NCI-H2196 (cell line): ENCODE measurements at regions not wholly inside any gene's neighbourhood (a gene's known extent, or its start where the extent isn't known, plus 50 kb on each side); places are given as distances from the start of the nearest gene placed in this dataset.

Source experiments
- DNase-seq: peaks from one replicate; lab custom pipeline; 2025; ENCODE audit not compliant: unreplicated experiment; lab: John Stamatoyannopoulos, UW

DNA sequence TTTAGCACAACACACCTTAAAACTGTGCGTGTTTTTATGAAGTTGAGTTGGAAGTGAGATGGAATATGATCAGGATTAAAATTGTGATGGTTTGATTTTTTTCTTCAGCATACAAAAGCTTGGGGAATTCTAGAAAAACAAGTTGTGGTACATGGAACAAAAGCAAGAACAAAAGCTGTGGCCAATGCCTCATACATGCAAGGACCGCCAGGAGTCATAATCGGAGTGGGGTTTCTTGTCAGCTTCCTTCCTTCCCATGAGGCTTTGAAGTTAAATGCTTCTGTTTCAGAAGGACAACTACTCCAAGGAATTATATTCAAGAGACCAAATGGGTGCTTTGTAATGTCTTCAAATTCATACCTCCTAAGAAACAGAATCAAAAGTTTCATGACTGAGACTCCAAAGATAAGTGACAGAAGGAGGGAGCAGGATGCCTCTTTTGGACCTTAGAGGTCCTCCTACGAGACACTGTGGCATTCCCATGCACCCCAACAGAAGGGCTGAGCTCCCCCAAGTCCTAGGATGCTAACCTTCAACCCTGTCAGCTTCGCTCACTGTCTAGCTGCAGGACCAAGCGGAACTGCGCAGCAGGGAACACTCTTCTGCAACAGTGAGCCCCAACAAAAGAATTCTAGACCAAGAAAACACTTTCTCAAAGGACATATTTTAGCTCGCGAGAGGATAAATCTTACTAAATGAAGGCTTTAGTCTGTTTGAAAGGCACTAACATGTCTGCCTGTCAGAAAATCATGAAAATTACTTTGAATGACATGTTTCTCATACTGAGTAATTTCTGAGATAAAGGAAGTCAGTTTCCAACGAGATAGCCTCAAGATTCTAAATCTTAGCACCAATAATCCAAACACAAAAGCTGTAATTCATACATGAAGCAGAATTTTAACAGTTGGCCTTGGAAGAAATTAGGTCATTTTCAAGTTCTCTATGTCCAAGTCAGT is 108.5 kb upstream of the NHSL1 start:
- no peak for DNase-seq

DNA sequence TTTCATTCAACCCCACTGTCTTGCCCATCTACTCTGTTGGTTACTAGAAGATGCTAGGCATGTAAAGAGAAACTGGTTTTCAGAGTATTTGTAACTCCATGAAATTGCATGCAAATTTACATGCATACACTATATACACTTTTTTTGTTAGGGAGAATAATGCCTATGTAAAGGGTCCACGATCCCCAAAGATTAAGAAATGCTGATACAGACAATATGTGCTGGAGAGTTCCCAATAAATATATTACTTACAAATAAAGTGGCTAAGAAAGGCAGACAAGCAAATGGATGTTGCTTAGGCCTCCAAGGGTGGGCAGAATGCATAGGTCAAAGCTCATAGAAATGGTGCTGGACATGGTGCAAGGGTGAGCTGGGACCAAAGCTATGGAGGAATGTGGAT is 109.6 kb upstream of the NHSL1 start:
- no peak for DNase-seq

DNA sequence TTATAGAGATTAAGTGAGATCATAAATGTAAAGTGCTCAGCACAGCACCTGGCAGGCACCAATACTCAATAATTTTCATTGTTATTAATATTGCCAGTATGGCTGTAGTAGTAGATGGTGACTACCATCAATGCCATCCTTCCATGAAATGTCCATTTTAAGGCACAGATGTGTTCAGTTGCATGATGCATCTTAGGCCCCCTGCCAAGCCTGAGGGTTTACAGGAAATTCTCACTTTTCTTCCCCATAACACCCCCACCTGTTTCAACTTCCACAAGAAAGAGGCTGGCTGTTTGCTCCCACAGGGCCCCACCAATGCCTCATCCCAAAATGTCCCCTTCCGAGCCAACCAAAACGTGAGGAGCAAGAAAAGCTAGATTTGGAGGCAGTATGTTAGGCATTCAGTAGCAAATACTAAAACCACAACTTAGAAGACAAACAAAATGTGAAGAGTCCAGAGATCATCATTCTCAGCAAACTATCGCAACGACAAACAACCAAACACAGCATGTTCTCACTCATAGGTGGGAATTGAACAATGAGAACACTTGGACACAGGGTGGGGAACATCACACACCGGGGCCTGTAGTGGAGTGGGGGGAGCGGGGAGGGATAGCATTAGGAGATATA is 110.6 kb upstream of the NHSL1 start:
- no peak for DNase-seq

DNA sequence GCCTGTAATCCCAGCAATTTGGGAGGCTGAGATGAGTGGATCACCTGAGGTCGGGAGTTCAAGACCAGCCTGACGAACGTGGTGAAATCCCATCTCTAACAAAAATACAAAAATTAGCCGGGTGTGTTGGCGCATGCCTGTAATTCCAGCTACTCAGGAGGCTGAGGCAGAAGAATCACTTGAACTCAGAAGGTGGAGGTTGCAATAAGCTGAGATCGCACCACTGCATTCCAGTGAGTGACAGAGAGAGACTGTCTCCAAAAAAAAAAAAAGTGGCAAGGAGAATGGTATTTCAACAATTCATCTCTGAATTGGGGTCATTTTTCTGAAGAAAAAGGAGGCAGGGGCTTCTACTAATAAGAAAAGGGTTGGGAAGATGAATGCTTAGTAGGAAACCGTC is 111.5 kb upstream of the NHSL1 start:
- no peak for DNase-seq

DNA sequence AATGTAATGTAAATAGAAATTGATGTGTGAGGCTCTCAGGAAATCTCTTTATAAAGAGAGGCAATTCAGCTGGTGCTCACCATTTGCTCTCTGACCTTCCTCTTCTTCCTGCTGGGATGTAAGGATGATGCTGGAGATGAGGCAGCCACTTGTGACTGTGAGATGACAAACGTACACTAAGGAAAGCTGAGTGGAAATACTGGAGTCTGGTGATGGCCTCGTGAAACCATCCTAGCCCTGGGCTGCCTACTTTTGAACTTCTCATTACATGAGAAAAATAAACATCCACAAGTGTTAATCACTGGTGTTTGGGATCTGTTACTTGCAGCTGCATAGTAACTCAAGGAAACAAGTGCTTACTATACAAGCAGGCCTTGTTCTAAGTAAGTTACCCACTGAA is 114.9 kb upstream of the NHSL1 start:
- no peak for DNase-seq

DNA sequence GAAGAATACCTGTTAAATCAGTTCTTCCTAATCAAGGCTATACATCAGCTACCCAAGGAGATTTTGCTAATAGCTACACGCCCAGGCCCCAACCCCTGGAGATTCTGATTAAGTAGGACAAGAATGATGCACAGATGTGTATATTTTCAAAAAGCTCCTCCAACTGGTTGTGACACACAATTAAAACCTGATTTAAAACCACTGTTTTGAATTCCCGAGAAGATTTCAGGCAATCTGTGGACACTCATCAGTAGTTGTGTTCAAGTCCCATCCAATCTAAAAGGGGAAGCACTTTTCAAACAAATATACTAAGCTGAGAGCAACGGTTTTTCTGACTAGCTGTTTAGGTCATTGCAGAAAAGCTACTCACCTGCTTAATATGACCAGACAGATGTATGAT is 118.9 kb upstream of the NHSL1 start:
- DNase-seq = no peak

DNA sequence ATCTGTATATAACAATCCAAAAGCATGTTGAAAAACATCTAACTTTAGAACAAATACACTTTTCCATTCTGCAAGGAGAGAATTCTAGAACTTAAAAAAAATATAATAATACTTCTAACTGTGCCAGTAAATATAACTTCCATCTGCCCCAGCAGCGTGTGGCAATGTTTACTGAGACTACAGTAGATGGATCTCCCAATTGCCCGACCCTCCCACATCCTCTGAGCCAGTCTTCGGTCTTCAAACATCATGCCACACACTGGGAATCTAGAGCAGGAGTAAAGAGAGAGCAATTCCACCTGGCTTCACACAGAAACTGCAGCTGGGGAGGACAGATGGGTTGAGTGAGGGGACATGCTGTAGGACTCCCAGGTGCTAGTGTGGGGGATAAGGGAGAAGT is 121.3 kb upstream of the NHSL1 start:
- DNase-seq = no peak

DNA sequence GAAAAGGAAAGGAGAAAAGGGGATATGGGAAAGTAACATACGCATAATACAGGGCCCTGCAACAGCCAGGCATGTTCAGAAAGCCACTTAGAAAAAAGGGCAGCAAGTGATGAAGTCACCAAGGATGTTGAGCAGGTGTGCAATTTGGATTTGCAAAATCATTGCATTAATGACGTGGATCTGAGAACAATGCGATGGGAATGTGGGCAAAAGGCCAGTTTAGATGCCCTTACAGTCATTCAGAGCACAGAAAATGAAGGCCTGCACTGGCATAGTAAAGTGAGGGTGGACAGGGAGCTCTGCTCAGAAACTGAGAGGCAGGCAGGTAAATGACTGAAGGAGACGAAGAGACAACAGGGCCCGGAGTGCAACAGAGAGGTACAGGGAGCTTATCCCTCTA is 123.7 kb upstream of the NHSL1 start:
- DNase-seq = no peak

DNA sequence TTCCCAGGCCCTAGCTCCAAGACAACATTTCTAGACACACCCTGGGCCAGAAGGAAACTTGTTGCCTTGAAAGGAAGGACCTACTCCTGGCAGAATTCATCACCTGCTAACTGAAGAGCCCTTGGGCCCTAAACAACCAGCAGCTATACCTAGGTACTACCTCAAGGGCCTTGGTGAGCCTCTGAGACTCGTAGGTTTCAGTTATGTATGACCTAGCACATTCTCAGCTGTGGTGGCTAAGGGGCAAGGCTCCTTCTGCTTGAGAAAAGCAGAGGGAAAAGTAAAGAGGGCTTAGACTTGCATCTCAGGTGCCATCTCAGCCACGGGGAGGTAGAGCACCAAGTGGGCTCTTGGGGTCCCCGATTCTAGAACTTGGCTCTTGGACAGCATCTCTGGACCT is 132.3 kb upstream of the NHSL1 start:
- no peak for DNase-seq

DNA sequence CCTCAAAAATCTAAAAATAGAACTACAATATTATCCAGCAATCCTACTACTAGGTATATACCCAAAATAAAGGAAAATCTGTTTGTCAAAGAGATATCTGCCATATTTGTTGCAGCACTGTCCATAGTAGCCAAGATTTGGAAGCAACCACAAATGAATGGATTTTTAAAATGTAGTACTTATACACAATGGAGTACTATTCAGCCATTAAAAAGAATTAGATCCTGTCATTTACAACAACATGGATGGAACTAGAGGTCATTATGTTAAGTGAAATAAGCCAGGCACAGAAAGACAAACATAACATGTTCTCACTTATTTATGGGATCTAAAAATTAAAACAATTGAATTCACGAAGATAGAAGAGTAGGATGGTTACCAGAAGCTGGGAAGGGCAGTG is 135.7 kb upstream of the CCDC28A start:
- DNase-seq = no peak

DNA sequence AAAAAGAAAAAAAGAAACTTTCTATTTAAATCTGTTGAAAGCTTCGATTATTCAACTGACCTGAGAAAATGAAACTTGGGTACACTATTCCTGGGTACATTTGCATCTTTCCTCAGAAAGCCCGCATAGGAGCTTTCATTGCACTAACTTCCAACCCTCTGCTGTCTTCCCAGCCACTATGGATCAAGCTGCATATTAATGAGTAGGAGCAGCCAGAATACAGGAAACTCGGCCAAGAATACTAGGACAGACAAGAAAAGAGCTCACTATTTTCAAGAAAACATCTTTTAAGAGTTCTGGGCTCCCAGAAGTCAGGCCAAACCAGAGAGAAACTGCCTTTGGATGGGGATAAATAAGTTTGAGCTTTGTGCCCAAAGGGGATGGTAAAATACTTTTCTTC is 135.0 kb upstream of the CCDC28A start:
- DNase-seq = no peak

DNA sequence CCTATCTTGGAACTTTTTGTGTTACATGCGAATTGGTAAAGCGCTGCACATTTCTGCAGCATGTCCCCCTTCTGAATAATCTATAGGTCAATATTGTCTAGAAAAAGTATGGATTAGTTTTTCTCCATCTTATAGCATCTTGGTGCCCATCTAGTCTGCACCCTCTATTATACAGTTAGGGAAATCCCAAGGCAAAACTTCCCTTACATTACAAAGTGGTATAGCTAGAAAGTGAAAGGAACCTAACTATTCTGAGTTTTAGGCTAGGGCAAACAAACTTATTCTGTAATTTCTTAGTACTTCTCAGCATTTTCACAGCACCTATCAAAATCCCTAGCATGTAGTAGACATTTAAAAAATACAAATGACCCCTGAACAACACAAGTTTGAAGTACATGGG is 133.5 kb upstream of the CCDC28A start:
- no peak for DNase-seq

DNA sequence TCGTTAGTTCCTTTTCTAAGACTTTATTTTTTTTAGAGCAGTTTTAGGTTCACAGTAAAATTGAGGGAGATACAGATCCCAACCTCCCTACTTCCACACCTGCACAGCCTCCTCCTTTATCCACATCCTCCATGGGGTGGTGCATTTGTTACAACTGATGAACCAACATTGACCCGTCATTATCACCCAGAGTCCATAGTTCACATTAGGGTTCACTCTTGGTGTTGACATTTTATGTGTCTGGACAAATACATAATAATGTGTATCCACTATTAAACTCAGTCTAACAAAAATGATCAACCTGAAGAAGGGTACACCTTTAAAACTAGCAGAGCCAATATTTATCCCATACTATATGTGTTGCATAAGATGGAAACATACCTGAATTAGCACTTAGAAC is 130.4 kb upstream of the CCDC28A start:
- DNase-seq = no peak

DNA sequence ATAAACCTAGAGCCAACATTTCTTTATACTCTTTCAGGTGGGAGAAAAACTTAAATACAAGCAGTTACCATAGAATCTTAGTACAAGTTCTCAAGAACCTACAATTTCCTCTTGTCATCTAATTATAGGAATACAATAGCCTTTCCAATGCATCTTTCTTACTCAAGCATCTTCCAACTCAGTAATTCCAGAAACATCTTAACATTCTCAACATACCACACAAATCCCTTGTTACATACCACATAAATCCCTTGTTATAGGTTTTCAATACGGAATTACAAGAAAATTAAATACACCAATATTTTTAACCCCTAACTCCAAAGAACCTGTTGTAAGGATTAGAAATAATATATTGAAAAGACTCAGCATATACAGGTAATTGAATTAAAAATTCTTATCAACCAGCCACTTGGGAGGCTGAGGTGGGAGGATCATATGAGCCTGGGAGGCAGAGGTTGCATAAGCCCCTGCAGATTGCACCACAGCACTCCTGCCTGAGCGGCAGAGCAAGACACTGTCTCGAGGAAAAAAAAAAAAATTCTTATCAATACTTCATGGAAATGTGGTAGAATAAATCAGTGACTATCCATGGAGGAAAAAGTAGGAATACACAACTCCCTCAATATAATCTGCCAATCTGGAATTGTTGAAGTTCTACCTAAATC is 127.5 kb upstream of the CCDC28A start:
- no peak for DNase-seq

DNA sequence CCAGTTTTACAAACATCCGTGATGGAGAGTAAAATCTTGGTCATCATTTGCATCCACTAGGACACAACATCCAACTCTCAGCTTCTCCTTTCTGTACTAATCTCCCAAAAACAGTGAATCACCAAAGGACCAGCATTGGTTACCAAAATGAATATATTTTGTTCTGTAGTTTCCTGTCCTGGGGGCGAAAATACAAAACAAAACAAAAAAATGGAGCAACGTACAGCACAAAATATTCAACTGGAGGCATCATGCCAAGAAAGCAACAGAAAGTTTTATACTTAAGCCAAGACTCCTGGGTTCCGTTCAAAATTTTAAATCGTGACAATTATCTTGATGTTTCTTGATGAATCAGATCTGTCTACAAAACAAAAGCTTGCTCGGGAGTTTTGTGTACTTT is 126.6 kb upstream of the CCDC28A start:
- DNase-seq = no peak

DNA sequence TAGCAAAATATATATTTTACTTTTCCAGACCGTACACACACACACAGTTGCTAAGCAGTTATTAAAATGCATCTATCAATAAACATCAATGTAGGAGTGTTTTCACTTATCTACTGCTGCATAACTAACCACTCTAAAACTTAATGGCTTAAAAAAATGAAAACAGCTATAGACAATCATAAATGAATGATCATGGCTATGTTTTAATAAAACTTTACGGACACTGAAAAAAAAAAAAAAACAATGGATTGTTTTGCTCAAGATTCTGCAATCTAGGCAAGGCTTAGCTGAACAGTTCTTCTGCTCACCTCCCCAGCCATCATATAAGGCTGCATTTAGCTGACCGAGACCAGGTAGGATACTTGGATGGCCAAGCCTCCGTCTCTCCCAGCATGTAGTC is 125.4 kb upstream of the CCDC28A start:
- no peak for DNase-seq

DNA sequence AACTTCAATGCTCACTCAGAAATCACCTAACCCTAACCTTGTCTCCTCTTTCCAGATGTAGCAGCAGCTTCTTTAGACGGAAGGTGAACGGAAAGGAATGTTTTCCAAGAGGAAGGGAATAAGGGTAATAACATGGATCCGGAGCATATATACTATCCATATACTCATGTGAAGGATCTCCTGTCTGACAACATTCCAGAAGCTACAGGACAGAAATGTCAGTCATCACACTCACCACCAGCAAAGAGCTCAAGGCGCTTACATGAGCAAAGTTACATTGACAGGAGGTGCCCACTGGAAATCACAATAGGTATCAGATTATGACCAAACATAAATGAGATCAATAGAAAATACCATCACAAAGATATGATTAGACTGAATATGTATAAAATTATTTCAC is 122.1 kb upstream of the CCDC28A start:
- no peak for DNase-seq

DNA sequence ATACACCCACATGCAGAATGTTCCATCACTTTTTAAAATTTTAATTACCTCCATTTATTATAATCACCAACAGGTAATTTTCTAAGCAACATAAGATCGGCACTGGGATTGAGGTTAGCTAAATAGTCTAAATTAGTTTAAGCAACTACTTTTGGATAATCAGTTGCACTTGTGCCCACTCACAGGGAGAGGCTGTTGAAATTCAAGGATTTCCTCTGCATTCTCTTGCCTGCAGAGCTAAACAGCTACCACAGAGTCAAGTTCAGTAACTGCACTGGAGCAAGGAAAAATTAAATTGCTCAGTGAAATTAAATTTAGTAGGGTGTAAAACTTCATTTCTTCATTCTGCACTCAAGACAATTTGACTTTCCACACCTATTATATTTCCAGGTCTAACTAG is 120.7 kb upstream of the CCDC28A start:
- DNase-seq = no peak

DNA sequence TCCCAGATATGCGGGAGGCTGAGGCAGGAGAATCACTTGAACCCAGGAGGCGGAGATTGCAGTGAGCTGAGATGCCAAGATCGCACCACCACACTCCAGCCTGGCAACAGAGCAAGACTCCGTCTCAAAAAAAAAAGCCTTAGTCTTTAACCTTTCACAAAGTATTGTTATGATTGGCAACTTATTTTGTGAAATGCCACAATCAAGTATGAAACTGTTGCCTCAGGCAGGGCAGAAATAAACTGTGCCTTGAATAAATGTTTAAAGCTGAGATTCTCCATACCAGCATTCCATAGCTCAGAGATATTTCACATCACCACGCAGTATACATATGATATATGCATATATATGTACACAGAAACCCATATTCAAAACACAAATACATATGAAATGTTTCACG is 120.1 kb upstream of the CCDC28A start:
- no peak for DNase-seq

DNA sequence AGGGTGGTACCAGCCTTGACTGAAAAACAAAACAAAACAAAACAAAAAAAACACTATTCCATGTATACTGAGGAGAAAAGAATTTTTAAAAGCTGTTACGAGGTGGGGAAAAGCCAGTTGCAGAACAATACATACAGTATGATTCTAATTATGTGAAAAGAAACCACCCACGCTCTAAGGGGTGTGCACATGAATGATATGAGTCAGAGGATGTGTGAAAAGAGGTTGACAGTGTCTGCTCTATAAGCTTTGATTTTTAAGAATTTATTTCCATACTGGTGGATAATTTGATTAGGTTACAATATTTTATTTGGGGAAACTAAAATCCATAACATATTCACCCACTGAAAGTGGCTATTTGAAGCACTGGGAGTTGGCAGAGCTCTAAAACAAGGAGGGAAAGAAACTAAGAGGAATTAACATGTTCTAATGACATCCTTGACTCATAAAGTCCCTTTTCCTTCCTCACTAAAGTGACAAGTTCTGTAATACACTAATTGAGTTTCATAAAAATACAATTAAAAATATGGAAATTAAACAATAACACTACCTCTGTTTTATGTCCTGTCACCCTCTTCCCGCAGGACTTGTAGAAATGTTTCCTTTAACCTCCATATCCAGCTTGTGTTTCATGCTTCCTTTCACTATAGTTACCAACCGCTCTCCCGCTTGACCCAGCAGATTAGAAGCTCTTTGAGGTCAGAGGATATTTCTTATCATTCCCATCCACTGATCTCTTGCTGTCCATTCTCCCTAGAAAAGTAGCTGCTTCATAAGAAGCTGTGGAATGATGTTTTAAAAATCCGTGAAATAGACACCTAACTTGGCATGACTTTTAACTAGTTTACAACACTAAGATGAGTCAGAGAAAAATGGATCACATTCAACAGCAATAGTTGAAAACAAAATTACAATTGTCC is 118.6 kb upstream of the CCDC28A start:
- DNase-seq = no peak

DNA sequence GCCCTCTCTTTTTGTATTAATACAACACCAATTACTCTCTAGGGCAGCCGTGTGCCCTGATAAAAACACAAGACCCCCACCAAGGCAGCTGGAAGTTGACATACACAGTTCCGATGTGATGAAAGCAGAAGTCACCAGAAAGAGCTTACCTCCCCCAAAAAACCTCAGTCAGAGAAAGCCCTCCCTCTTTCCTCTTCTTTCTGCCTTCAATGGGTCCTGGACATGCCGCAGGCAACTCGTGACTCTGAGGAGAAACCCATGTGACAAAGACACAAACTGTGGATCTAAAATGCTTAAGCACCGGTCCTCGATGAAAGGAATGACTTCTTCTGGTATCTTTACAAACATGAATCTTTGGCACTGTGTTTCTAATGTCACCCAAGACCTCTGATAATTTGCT is 117.7 kb upstream of the CCDC28A start:
- DNase-seq = no peak
